Stimulated activated CD8-positive, alpha-beta memory T cell treated with anti-CD3 and anti-CD28 coated beads, Interleukin-12 subunit alpha, Interleukin-12 subunit beta, amount 100 ng/mL, for 24 hours (primary cell): ENCODE measurements at regions not wholly inside any gene's neighbourhood (a gene's known extent, or its start where the extent isn't known, plus 50 kb on each side); places are given as distances from the start of the nearest gene placed in this dataset.
A peak's percentile ranks its signal among the peaks of the same experiment; 100 is the strongest.

ENCODE experiments used
- DNase-seq: peaks from one replicate; pipeline ENCODE4 v3.0.0-alpha.2; 2020; ENCODE audit errors: extremely low read depth

- DNase-seq = no peak
These were observed 69.6 kb upstream of the ARMC2 start for GRCh38 chr6:108778421-108779186.

GRCh38 chr6:108779536-108780275, 68.5 kb upstream of the ARMC2 start:
- no peak for DNase-seq

- no peak for DNase-seq
These were observed 67.4 kb upstream of the ARMC2 start for GRCh38 chr6:108780784-108781183.

GRCh38 chr6:108781419-108782100, 66.7 kb upstream of the ARMC2 start:
- no peak for DNase-seq

- DNase-seq = peak; percentile 50
These were observed 65.8 kb upstream of the ARMC2 start for GRCh38 chr6:108782179-108783041.

- no peak for DNase-seq
These were observed 62.6 kb upstream of the ARMC2 start for GRCh38 chr6:108785653-108786052.

- no peak for DNase-seq
These were observed 59.8 kb upstream of the ARMC2 start for GRCh38 chr6:108788416-108788815.

- DNase-seq = no peak
These were observed 58.7 kb upstream of the ARMC2 start for GRCh38 chr6:108789475-108789874.

GRCh38 chr6:108791700-108792099, 56.5 kb upstream of the ARMC2 start:
- no peak for DNase-seq

GRCh38 chr6:108793516-108794251, 54.5 kb upstream of the ARMC2 start:
- no peak for DNase-seq

- no peak for DNase-seq
These were observed 53.1 kb upstream of the ARMC2 start for GRCh38 chr6:108795122-108795521.

- DNase-seq = no peak
These were observed 52.4 kb upstream of the ARMC2 start for GRCh38 chr6:108795814-108796213.

- no peak for DNase-seq
These were observed 51.3 kb upstream of the ARMC2 start for GRCh38 chr6:108796875-108797274.

- DNase-seq = no peak
These were observed 50.1 kb upstream of the ARMC2 start for GRCh38 chr6:108797951-108798669.
